K562 (cell line): ENCODE measurements at regions not wholly inside any gene's neighbourhood (a gene's known extent, or its start where the extent isn't known, plus 50 kb on each side); places are given as distances from the start of the nearest gene placed in this dataset.
A peak's percentile ranks its signal among the peaks of the same experiment; 100 is the strongest.

ENCODE experiments used
- ATAC-seq: fragments of 200-7000 bp; cut with Tn5 transposase; 3 replicates; pipeline ENCODE4 v1.9.1; 2020; ENCODE audit warnings: moderate library complexity
- BruUV-seq: library from RNA; stranded (reverse); fragments of 400-500 nt; replicated peaks from 2 replicates; lab custom pipeline; 2021; lab: Mats Ljungman, UMichigan
- CTCF ChIA-PET: fragments of 300-600 bp; formaldehyde crosslinking; extraction: SDS; loops from one replicate; lab custom pipeline; 2021; ENCODE audit warnings: low intra/inter-chr PET ratio; lab: Yijun Ruan, JAX
- POLR2A ChIA-PET: fragments of 300-600, 350-650 bp; sonication (Branson Sonifier 250); formaldehyde crosslinking; extraction: SDS; loops from one replicate; lab custom pipeline; 2021; ENCODE audit warnings: antibody characterized with exemption, inconsistent platforms; lab: Yijun Ruan, JAX
- DNase-seq, 4 experiments: peaks; one replicate each; pipeline versions ENCODE4 v3.0.0 to v3.0.0-alpha.2; 2011 to 2018; ENCODE audit warnings: low spot score in 3 of 4, mixed read lengths in 3 of 4; ENCODE audit errors: extremely low read depth in 1 of 4
- FAIRE-seq: peaks from 2 replicates; lab custom pipeline; 2011; peaks lifted over from hg19 to GRCh38; lab: Jason Lieb, UNC
- H2AFZ ChIP-seq: 2 replicates; pipeline ENCODE4 v1.6.0; 2011; ENCODE audit warnings: low read depth, low read length, control low read depth, inconsistent platforms
- H3K27ac ChIP-seq: fragments of 200-600 bp; 3 replicates; pipeline ENCODE4 v1.8.0; 2011; ENCODE audit warnings: low read depth, mild to moderate bottlenecking, control low read depth, inconsistent platforms, low read length, moderate library complexity, mixed read lengths; ENCODE audit errors: extremely low read depth
- H3K27me3 ChIP-seq, 2 experiments: fragments of 300-600 bp in 1 of 2; 2 replicates in 1 of 2; 3 replicates in 1 of 2; pipeline versions ENCODE4 v1.6.0 to v1.8.0; 2011; ENCODE audit warnings: inconsistent platforms in 2 of 2, low read length in 2 of 2, mild to moderate bottlenecking in 1 of 2, mixed read lengths in 1 of 2, moderate library complexity in 1 of 2; ENCODE audit not compliant: control insufficient read depth in 2 of 2, insufficient read depth in 2 of 2
- H3K36me3 ChIP-seq: fragments of 300-600 bp; 3 replicates; pipeline ENCODE4 v1.8.0; 2011; ENCODE audit warnings: mild to moderate bottlenecking, low read length, inconsistent platforms; ENCODE audit not compliant: control insufficient read depth, insufficient read depth
- H3K4me1 ChIP-seq, 2 experiments: fragments of 200-600 bp in 1 of 2; replicated peaks in 1 of 2; 2 replicates in 1 of 2; 3 replicates in 1 of 2; pipeline versions ENCODE4 v1.5.1 to v1.8.0; 2011; ENCODE audit warnings: inconsistent platforms in 2 of 2, low read length in 2 of 2, mild to moderate bottlenecking in 1 of 2, mixed read lengths in 1 of 2, moderate library complexity in 1 of 2; ENCODE audit not compliant: control insufficient read depth in 2 of 2, insufficient read depth in 2 of 2
- H3K4me2 ChIP-seq: 2 replicates; pipeline ENCODE4 v1.6.1; 2011; ENCODE audit warnings: low read length, control low read depth, inconsistent platforms, mixed read lengths; ENCODE audit not compliant: insufficient read depth
- H3K4me3 ChIP-seq: fragments of 200-600 bp; sonication (generic), shearing (Covaris generic); 2 replicates; pipeline ENCODE4 v1.5.1; 2016; ENCODE audit warnings: control low read depth, inconsistent platforms
- H3K79me2 ChIP-seq: fragments of 200-600 bp; 3 replicates; pipeline ENCODE4 v1.8.0; 2011; ENCODE audit warnings: low read length, inconsistent platforms; ENCODE audit not compliant: control insufficient read depth, insufficient read depth
- H3K9ac ChIP-seq, 2 experiments: 2 replicates each; pipeline versions ENCODE4 v1.6.0 to v1.6.1; 2011; ENCODE audit warnings: low read depth in 2 of 2, low read length in 2 of 2, control low read depth in 1 of 2, inconsistent platforms in 1 of 2, mild to moderate bottlenecking in 1 of 2, mixed read lengths in 1 of 2; ENCODE audit not compliant: insufficient read depth in 1 of 2
- H3K9me1 ChIP-seq: one replicate; pipeline ENCODE4 v1.6.0; 2011; ENCODE audit warnings: inconsistent platforms, mild to moderate bottlenecking, low read length, moderate library complexity; ENCODE audit not compliant: control insufficient read depth, insufficient read depth
- H3K9me3 ChIP-seq: replicated peaks from 2 replicates; pipeline ENCODE4 v1.5.1; 2011; ENCODE audit warnings: low read depth, low read length, inconsistent platforms; ENCODE audit not compliant: control insufficient read depth, insufficient read depth
- H4K20me1 ChIP-seq: replicated peaks from 2 replicates; pipeline ENCODE4 v1.6.1; 2011; ENCODE audit warnings: low read length, inconsistent platforms, mixed read lengths; ENCODE audit not compliant: control insufficient read depth, insufficient read depth
- ASH1L ChIP-seq: fragments of 450-650 bp; IDR thresholded peaks from 2 replicates; pipeline ENCODE4 v1.6.1; 2018; ENCODE audit warnings: borderline replicate concordance, mild to moderate bottlenecking, low read depth; ENCODE audit not compliant: partially characterized antibody
- HDAC1 ChIP-seq, 2 experiments: fragments of 450-650 bp; IDR thresholded peaks; 2 replicates each; pipeline ENCODE4 v1.6.1; 2016 to 2017; ENCODE audit warnings: inconsistent platforms in 1 of 2, mild to moderate bottlenecking in 1 of 2, moderate library complexity in 1 of 2
- ZNF165 ChIP-seq: fragments of 250-450 bp; sonication (Bioruptor Pico); IDR thresholded peaks from 2 replicates; pipeline ENCODE4 v1.4.0; 2020; ENCODE audit warnings: borderline replicate concordance
- WGBS: fragments of 100-300 bp; shearing (Covaris generic); methylation state at CpG from one replicate; pipeline ENCODE4 v1.1.6; 2016; ENCODE audit warnings: low coverage, mixed read lengths; ENCODE audit not compliant: insufficient coverage; ENCODE audit errors: missing lambda C conversion rate; 5-methylcytosine and 5-hydroxymethylcytosine counted together
- in situ Hi-C: fragments of 300-500 bp; cut with MboI; formaldehyde crosslinking; loops from 4 replicates; pipeline ENCODE4 v1.15.0; 2018; ENCODE audit warnings: inconsistent platforms, mixed read lengths
- intact Hi-C: fragments of 100-400 bp; cut with micrococcal nuclease; formaldehyde crosslinking; loops from 2 replicates; pipeline ENCODE4 v1.14.2; 2022
- TF ChIP-seq, protein P1 (sequence below), 2 experiments: fragments of 450-650 bp; IDR thresholded peaks; 2 replicates each; pipeline ENCODE4 v1.6.1; 2018; ENCODE audit warnings: mild to moderate bottlenecking in 2 of 2, low read depth in 1 of 2; ENCODE audit not compliant: partially characterized antibody in 2 of 2
- TF ChIP-seq, protein P2 (sequence below): fragments of 450-650 bp; IDR thresholded peaks from 2 replicates; pipeline ENCODE4 v1.6.1; 2016; ENCODE audit warnings: antibody characterized with exemption
- TF ChIP-seq, protein P3 (sequence below): IDR thresholded peaks from 2 replicates; pipeline ENCODE4 v1.6.1; 2016; ENCODE audit warnings: missing genetic modification characterization, missing compliant biosample characterization
- TF ChIP-seq, protein P4 (sequence below): fragments of 450-650 bp; IDR thresholded peaks from 2 replicates; pipeline ENCODE4 v1.7.0; 2016; ENCODE audit warnings: borderline replicate concordance
- TF ChIP-seq, protein P5 (sequence below): fragments of 250-450 bp; sonication (Bioruptor Pico); IDR thresholded peaks from 2 replicates; pipeline ENCODE4 v1.4.0; 2020; ENCODE audit warnings: mild to moderate bottlenecking, moderate library complexity

DNA sequence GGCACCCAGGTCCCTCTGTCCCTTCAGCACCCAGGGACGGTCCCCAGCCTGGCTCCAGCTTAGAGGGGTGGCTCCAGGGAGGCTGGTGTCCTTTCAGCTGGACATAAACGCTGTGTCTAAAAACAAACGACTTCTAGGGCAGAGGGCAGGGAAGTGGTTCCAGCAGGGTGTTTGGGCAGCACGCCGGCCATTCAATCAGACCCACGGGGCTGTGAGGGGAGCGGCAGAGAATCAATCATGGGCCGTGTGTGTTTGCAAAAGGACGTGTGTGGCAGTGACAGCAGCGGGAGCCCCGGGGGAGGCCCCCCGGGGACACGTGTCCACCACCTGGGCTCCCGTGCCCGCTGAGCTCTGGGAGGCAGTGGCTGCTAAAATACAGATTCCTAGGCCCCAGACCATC, 127.7 kb downstream of the MN1 start (continued):
- TF ChIP-seq, protein P1, sequence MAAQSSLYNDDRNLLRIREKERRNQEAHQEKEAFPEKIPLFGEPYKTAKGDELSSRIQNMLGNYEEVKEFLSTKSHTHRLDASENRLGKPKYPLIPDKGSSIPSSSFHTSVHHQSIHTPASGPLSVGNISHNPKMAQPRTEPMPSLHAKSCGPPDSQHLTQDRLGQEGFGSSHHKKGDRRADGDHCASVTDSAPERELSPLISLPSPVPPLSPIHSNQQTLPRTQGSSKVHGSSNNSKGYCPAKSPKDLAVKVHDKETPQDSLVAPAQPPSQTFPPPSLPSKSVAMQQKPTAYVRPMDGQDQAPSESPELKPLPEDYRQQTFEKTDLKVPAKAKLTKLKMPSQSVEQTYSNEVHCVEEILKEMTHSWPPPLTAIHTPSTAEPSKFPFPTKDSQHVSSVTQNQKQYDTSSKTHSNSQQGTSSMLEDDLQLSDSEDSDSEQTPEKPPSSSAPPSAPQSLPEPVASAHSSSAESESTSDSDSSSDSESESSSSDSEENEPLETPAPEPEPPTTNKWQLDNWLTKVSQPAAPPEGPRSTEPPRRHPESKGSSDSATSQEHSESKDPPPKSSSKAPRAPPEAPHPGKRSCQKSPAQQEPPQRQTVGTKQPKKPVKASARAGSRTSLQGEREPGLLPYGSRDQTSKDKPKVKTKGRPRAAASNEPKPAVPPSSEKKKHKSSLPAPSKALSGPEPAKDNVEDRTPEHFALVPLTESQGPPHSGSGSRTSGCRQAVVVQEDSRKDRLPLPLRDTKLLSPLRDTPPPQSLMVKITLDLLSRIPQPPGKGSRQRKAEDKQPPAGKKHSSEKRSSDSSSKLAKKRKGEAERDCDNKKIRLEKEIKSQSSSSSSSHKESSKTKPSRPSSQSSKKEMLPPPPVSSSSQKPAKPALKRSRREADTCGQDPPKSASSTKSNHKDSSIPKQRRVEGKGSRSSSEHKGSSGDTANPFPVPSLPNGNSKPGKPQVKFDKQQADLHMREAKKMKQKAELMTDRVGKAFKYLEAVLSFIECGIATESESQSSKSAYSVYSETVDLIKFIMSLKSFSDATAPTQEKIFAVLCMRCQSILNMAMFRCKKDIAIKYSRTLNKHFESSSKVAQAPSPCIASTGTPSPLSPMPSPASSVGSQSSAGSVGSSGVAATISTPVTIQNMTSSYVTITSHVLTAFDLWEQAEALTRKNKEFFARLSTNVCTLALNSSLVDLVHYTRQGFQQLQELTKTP (IDR thresholded peaks at IDR 0.05; ENCODE audit: low read depth in 1 of 2, partially characterized antibody in 2 of 2) = no peak

DNA sequence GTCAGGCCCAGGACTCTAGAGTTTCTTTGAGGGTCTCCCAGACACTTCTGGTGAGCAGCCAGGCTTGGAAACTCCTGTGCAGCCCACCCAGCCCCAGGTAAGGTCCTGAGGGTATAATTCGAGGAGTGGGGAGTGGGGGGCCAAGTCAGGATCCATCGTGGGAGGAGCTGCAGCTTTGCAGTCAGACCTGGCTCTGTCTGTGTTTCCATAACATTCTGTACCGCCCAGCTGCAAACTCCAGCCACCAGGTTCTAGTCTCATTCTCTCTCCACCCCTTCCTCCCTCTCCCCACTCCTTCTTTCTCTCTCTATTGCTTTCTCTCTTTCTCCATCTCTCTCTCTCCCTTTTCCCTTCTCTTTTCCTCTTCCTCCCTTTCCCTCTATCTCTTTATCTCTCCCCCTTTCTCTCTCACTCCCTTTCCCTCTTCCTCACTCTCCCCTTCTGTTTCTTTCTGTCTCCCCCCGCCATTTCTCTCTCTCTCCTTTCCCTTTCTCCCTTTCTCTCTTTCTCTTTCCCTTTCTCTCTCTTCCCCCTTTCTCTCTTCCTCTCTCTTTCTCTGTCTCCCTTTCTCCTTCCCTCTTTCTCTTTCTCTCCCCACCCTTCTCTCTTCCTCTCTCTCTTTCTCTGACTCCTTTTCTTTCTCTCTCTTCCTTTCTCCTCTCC, 127.2 kb downstream of the MN1 start:
- H3K9me3 ChIP-seq = no peaks in the 10 kb centered on the region
- no peak overlapping the region for H3K27ac ChIP-seq
- H3K4me2 ChIP-seq = no peak overlapping the region
- in situ Hi-C loops (no loop called here), intact Hi-C loops (no loop called here)
- FAIRE-seq (no peak), DNase-seq (no peak), ATAC-seq (no peak)
- 26% methylated on average over 3 of the region's 4 CpGs for WGBS
- peaks cover 24 to 34% of the 10 kb centered on the region in 2 experiments for H3K4me1 ChIP-seq
- H2AFZ ChIP-seq = 0 out of 2 replicates have a peak overlapping the region, but pooled peaks have one; percentile 40
- ChIA-PET POLR2A (no interaction called here), CTCF (no interaction called here)
- H3K9ac ChIP-seq = peak overlapping the region in 1 of 2 experiments; percentile 17; a peak in 1 of 4 replicates
- BruUV-seq = no TSS peak
- no peaks in the 10 kb centered on the region for H3K27me3 ChIP-seq
- H3K36me3 ChIP-seq = no peaks in the 10 kb centered on the region
- H4K20me1 ChIP-seq = no peaks in the 10 kb centered on the region
- no peak overlapping the region for H3K4me3 ChIP-seq
- H3K9me1 ChIP-seq = no peaks in the 10 kb centered on the region
- no peaks in the 10 kb centered on the region for H3K79me2 ChIP-seq
- TF ChIP-seq, protein P2, sequence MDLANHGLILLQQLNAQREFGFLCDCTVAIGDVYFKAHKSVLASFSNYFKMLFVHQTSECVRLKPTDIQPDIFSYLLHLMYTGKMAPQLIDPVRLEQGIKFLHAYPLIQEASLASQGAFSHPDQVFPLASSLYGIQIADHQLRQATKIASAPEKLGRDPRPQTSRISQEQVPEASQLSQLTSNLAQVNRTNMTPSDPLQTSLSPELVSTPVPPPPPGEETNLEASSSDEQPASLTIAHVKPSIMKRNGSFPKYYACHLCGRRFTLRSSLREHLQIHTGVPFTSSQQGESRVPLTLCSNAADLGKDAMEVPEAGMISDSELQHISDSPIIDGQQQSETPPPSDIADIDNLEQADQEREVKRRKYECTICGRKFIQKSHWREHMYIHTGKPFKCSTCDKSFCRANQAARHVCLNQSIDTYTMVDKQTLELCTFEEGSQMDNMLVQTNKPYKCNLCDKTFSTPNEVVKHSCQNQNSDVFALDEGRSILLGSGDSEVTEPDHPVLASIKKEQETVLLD = 0 out of 2 replicates have a peak, but pooled peaks have one; percentile 29
- TF ChIP-seq, protein P3, sequence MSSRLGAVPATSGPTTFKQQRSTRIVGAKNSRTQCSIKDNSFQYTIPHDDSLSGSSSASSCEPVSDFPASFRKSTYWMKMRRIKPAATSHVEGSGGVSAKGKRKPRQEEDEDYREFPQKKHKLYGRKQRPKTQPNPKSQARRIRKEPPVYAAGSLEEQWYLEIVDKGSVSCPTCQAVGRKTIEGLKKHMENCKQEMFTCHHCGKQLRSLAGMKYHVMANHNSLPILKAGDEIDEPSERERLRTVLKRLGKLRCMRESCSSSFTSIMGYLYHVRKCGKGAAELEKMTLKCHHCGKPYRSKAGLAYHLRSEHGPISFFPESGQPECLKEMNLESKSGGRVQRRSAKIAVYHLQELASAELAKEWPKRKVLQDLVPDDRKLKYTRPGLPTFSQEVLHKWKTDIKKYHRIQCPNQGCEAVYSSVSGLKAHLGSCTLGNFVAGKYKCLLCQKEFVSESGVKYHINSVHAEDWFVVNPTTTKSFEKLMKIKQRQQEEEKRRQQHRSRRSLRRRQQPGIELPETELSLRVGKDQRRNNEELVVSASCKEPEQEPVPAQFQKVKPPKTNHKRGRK (tag) = peak; percentile 89
- TF ChIP-seq HDAC1 (IDR thresholded peaks at IDR 0.05) (0 out of 4 replicates have a peak, but pooled peaks of 1 of the 2 experiments have one; percentile 26), ZNF165 (no peak), ASH1L (no peak)
- TF ChIP-seq, protein P4, sequence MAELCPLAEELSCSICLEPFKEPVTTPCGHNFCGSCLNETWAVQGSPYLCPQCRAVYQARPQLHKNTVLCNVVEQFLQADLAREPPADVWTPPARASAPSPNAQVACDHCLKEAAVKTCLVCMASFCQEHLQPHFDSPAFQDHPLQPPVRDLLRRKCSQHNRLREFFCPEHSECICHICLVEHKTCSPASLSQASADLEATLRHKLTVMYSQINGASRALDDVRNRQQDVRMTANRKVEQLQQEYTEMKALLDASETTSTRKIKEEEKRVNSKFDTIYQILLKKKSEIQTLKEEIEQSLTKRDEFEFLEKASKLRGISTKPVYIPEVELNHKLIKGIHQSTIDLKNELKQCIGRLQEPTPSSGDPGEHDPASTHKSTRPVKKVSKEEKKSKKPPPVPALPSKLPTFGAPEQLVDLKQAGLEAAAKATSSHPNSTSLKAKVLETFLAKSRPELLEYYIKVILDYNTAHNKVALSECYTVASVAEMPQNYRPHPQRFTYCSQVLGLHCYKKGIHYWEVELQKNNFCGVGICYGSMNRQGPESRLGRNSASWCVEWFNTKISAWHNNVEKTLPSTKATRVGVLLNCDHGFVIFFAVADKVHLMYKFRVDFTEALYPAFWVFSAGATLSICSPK = no peak
- TF ChIP-seq, protein P5, sequence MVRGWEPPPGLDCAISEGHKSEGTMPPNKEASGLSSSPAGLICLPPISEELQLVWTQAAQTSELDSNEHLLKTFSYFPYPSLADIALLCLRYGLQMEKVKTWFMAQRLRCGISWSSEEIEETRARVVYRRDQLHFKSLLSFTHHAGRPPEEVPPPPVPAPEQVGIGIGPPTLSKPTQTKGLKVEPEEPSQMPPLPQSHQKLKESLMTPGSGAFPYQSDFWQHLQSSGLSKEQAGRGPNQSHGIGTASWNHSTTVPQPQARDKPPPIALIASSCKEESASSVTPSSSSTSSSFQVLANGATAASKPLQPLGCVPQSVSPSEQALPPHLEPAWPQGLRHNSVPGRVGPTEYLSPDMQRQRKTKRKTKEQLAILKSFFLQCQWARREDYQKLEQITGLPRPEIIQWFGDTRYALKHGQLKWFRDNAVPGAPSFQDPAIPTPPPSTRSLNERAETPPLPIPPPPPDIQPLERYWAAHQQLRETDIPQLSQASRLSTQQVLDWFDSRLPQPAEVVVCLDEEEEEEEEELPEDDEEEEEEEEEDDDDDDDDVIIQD (CRISPR knock-in tag) = no peak
